A549 (cell line): ENCODE measurements at regions not wholly inside any gene's neighbourhood (a gene's known extent, or its start where the extent isn't known, plus 50 kb on each side); places are given as distances from the start of the nearest gene placed in this dataset.

Source experiments
- ATAC-seq, 2 experiments: fragments of 200-7000 bp in 1 of 2; fragments of >200 bp in 1 of 2; cut with Nextera tagmentation in 1 of 2; cut with Tn5 transposase in 1 of 2; 3 replicates each; pipeline versions ENCODE4 v1.8.0 to v1.9.1; 2018 to 2020; ENCODE audit warnings: mild to moderate bottlenecking in 1 of 2, moderate library complexity in 1 of 2
- CTCF ChIA-PET: fragments of 300-600 bp; sonication (Branson Sonifier 250); formaldehyde crosslinking; extraction: SDS; loops from one replicate; lab custom pipeline; 2021; ENCODE audit warnings: antibody characterized with exemption, inconsistent platforms; lab: Yijun Ruan, JAX
- POLR2A ChIA-PET: fragments of 350-600 bp; formaldehyde crosslinking; extraction: SDS; loops from one replicate; lab custom pipeline; 2021; ENCODE audit warnings: antibody characterized with exemption, inconsistent platforms; lab: Yijun Ruan, JAX
- DNase-seq, 2 experiments: peaks; one replicate each; pipeline versions ENCODE4 v3.0.0 to v3.0.0-alpha.2; 2011 to 2016; ENCODE audit warnings: low read depth in 1 of 2, low spot score in 1 of 2
- FAIRE-seq: peaks from 2 replicates; lab custom pipeline; 2011; peaks lifted over from hg19 to GRCh38; lab: Jason Lieb, UNC
- H3K27ac ChIP-seq, 2 experiments: fragments of >200 bp; sonication (Bioruptor Twin); formaldehyde crosslinking; 3 replicates each; pipeline ENCODE4 v1.5.1; 2016 to 2017
- H3K4me1 ChIP-seq: fragments of >200 bp; sonication (Bioruptor Twin); formaldehyde crosslinking; 3 replicates; pipeline ENCODE4 v1.6.1; 2016
- H3K4me2 ChIP-seq: fragments of >200 bp; sonication (Bioruptor Twin); formaldehyde crosslinking; 3 replicates; pipeline ENCODE4 v1.6.1; 2016
- H3K4me3 ChIP-seq: fragments of >200 bp; sonication (Bioruptor Twin); formaldehyde crosslinking; 3 replicates; pipeline ENCODE4 v1.5.1; 2016
- H3K9me3 ChIP-seq: fragments of >200 bp; sonication (Bioruptor Twin); formaldehyde crosslinking; 3 replicates; pipeline ENCODE4 v1.6.1; 2016
- BCL3 ChIP-seq: fragments of >200 bp; sonication (Bioruptor Twin); formaldehyde crosslinking; IDR thresholded peaks from 3 replicates; pipeline ENCODE4 v1.6.1; 2016
- CHD2 ChIP-seq: fragments of 150-350 bp; IDR thresholded peaks from 2 replicates; pipeline ENCODE4 v1.6.1; 2014; ENCODE audit warnings: low read length; ENCODE audit not compliant: partially characterized antibody
- CHD4 ChIP-seq: fragments of 200-600 bp; sonication (generic); IDR thresholded peaks from 2 replicates; pipeline ENCODE4 v1.6.1; 2016; ENCODE audit warnings: antibody characterized with exemption, mild to moderate bottlenecking, borderline replicate concordance
- CTCF ChIP-seq: fragments of >200 bp; sonication (Bioruptor Twin); formaldehyde crosslinking; IDR thresholded peaks from 3 replicates; pipeline ENCODE4 v1.5.1; 2016
- E2F6 ChIP-seq: IDR thresholded peaks from 2 replicates; pipeline ENCODE4 v1.6.1; 2012; ENCODE audit warnings: low read depth, borderline replicate concordance
- EHF ChIP-seq: fragments of 250-450 bp; sonication (Bioruptor Pico); IDR thresholded peaks from 2 replicates; pipeline ENCODE4 v1.5.0; 2020; ENCODE audit warnings: mild to moderate bottlenecking
- FOSB ChIP-seq: fragments of 250-450 bp; sonication (Bioruptor Pico); IDR thresholded peaks from 2 replicates; pipeline ENCODE4 v1.5.0; 2020; ENCODE audit warnings: mild to moderate bottlenecking, moderate library complexity
- FOSL2 ChIP-seq, 2 experiments: fragments of 450-650 bp in 1 of 2; fragments of >200 bp in 1 of 2; sonication (Bioruptor Twin) in 1 of 2; formaldehyde crosslinking; IDR thresholded peaks; 2 replicates each; pipeline versions ENCODE4 v1.5.0 to v1.6.1; 2016 to 2020; ENCODE audit warnings: mild to moderate bottlenecking in 1 of 2, moderate library complexity in 1 of 2
- GATA3 ChIP-seq: IDR thresholded peaks from 2 replicates; pipeline ENCODE4 v1.6.1; 2012; ENCODE audit warnings: borderline replicate concordance
- HES2 ChIP-seq: fragments of >200 bp; sonication (Bioruptor Twin); formaldehyde crosslinking; IDR thresholded peaks from 2 replicates; pipeline ENCODE4 v1.6.1; 2016
- HEYL ChIP-seq: fragments of 250-450 bp; sonication (Bioruptor Pico); IDR thresholded peaks from 2 replicates; pipeline ENCODE4 v1.8.0; 2021; ENCODE audit warnings: mild to moderate bottlenecking, moderate library complexity
- HMGXB4 ChIP-seq: fragments of 250-450 bp; sonication (Bioruptor Pico); IDR thresholded peaks from 2 replicates; pipeline ENCODE4 v1.5.0; 2021; ENCODE audit warnings: mild to moderate bottlenecking, moderate library complexity, borderline replicate concordance
- HOXB13 ChIP-seq: fragments of 250-450 bp; sonication (Bioruptor Pico); IDR thresholded peaks from 2 replicates; pipeline ENCODE4 v1.5.0; 2020; ENCODE audit warnings: low read depth, mild to moderate bottlenecking, moderate library complexity
- HOXB5 ChIP-seq: fragments of 250-450 bp; sonication (Bioruptor Pico); IDR thresholded peaks from 2 replicates; pipeline ENCODE4 v1.5.0; 2020; ENCODE audit warnings: mild to moderate bottlenecking, moderate library complexity
- JUN ChIP-seq, 2 experiments: fragments of >200 bp; sonication (Bioruptor Twin); formaldehyde crosslinking; IDR thresholded peaks; 2 replicates in 1 of 2; 3 replicates in 1 of 2; pipeline ENCODE4 v1.6.1; 2016 to 2017
- JUNB ChIP-seq: fragments of >200 bp; sonication (Bioruptor Twin); formaldehyde crosslinking; IDR thresholded peaks from 2 replicates; pipeline ENCODE4 v1.6.1; 2016
- KDM1A ChIP-seq: fragments of 200-600 bp; sonication (generic); IDR thresholded peaks from 2 replicates; pipeline ENCODE4 v1.6.1; 2016; ENCODE audit warnings: low read depth, mild to moderate bottlenecking
- MAFK ChIP-seq: fragments of 450-650 bp; IDR thresholded peaks from 2 replicates; pipeline ENCODE4 v1.6.1; 2014; ENCODE audit not compliant: partially characterized antibody
- MAX ChIP-seq: IDR thresholded peaks from 2 replicates; pipeline ENCODE4 v1.6.1; 2012
- MAZ ChIP-seq: fragments of 150-350 bp; IDR thresholded peaks from 2 replicates; pipeline ENCODE4 v1.6.1; 2014; ENCODE audit warnings: antibody characterized with exemption, low read depth, low read length, borderline replicate concordance
- NPAS2 ChIP-seq: fragments of 250-450 bp; sonication (Bioruptor Pico); IDR thresholded peaks from 2 replicates; pipeline ENCODE4 v1.8.0; 2022; ENCODE audit warnings: mild to moderate bottlenecking, moderate library complexity, borderline replicate concordance
- NR3C1 ChIP-seq: fragments of >200 bp; sonication (Bioruptor Twin); formaldehyde crosslinking; IDR thresholded peaks from 3 replicates; pipeline ENCODE4 v1.6.1; 2017
- PHF8 ChIP-seq: fragments of 200-600 bp; sonication (generic); IDR thresholded peaks from 2 replicates; pipeline ENCODE4 v1.6.1; 2016; ENCODE audit warnings: low read depth, mild to moderate bottlenecking, antibody characterized with exemption, moderate library complexity, borderline replicate concordance
- POLR2AphosphoS2 ChIP-seq: conservative IDR thresholded peaks from 2 replicates; pipeline ENCODE4 v1.6.1; 2012; ENCODE audit warnings: low read length, improper control_type of control experiment, inconsistent platforms
- RCOR1 ChIP-seq: fragments of 150-350 bp; IDR thresholded peaks from 2 replicates; pipeline ENCODE4 v1.6.1; 2014; ENCODE audit warnings: antibody characterized with exemption, low read length, low read depth
- SREBF2 ChIP-seq: fragments of 450-650 bp; IDR thresholded peaks from 2 replicates; pipeline ENCODE4 v1.6.1; 2014; ENCODE audit warnings: mild to moderate bottlenecking, moderate library complexity
- TFCP2L1 ChIP-seq: fragments of 250-450 bp; sonication (Bioruptor Pico); IDR thresholded peaks from 2 replicates; pipeline ENCODE4 v1.5.0; 2021; ENCODE audit warnings: mild to moderate bottlenecking
- USF2 ChIP-seq: fragments of 450-650 bp; IDR thresholded peaks from 2 replicates; pipeline ENCODE4 v1.6.1; 2014; ENCODE audit warnings: antibody characterized with exemption
- ZSCAN20 ChIP-seq: fragments of 250-450 bp; sonication (Bioruptor Pico); IDR thresholded peaks from 2 replicates; pipeline ENCODE4 v1.8.0; 2022; ENCODE audit warnings: mild to moderate bottlenecking, moderate library complexity
- WGBS: methylation state at CpG from one replicate; pipeline ENCODE4 v1.1.6; 2017; ENCODE audit errors: missing lambda C conversion rate; 5-methylcytosine and 5-hydroxymethylcytosine counted together

GRCh38 chr1:81234237-81234636 is 566.5 kb upstream of the ADGRL2 start:
- FAIRE-seq, result no peak

GRCh38 chr1:81233591-81233990 is 567.1 kb upstream of the ADGRL2 start:
- no peak overlapping the region for H3K27ac ChIP-seq
- no peak overlapping the region for H3K4me3 ChIP-seq
- H3K9me3 ChIP-seq, result no peaks in the 10 kb centered on the region
- no peaks in the 10 kb centered on the region for H3K4me1 ChIP-seq
- 100% methylated on average over 1 of the region's 1 CpG for WGBS
- no peak overlapping the region for H3K4me2 ChIP-seq
- ATAC-seq (no peak), DNase-seq (no peak), FAIRE-seq (no peak)
- CTCF ChIA-PET, result no interaction called here
- POLR2A ChIA-PET, result no interaction called here
- TF ChIP-seq GATA3, result no peak
- no peak for TF ChIP-seq JUNB
- TF ChIP-seq CHD4, result no peak
- TF ChIP-seq HMGXB4, result no peak
- no peak for TF ChIP-seq MAFK
- no peak for TF ChIP-seq HOXB5
- TF ChIP-seq FOSL2 (IDR thresholded peaks at IDR 0.05), result no peak
- TF ChIP-seq FOSL2 (CRISPR knock-in tag; IDR thresholded peaks at IDR 0.05), result no peak
- TF ChIP-seq USF2, result no peak
- TF ChIP-seq SREBF2, result no peak
- TF ChIP-seq EHF (CRISPR knock-in tag), result no peak
- no peak for TF ChIP-seq NR3C1
- no peak for TF ChIP-seq FOSB
- no peak for TF ChIP-seq NPAS2
- TF ChIP-seq POLR2AphosphoS2, result no peak
- no peak for TF ChIP-seq KDM1A
- no peak for TF ChIP-seq TFCP2L1

More at GRCh38 chr1:81234237-81234636, 566.5 kb upstream of the ADGRL2 start:
- TF ChIP-seq RCOR1, result no peak
- no peak for TF ChIP-seq CTCF
- TF ChIP-seq MAX, result no peak
- no peak for TF ChIP-seq NPAS2
- no peak for TF ChIP-seq CHD2
- TF ChIP-seq HEYL (CRISPR knock-in tag), result no peak
- no peak for TF ChIP-seq JUN (IDR thresholded peaks at IDR 0.05)
- TF ChIP-seq BCL3, result no peak
- no peak for TF ChIP-seq ZSCAN20
- no peak for TF ChIP-seq TFCP2L1
- TF ChIP-seq HOXB13 (CRISPR knock-in tag), result no peak
- TF ChIP-seq MAZ, result no peak
- TF ChIP-seq POLR2AphosphoS2, result no peak
- no peak for TF ChIP-seq HES2
- no peak for TF ChIP-seq EHF (CRISPR knock-in tag)
- TF ChIP-seq PHF8, result no peak
- TF ChIP-seq E2F6, result no peak
- no peak for DNase-seq
- 64% methylated on average over 3 of the region's 3 CpGs for WGBS
- ChIA-PET POLR2A (no interaction called here), CTCF (no interaction called here)
- H3K27ac ChIP-seq, result no peak overlapping the region
- no peak for ATAC-seq
- H3K9me3 ChIP-seq, result no peaks in the 10 kb centered on the region
- H3K4me3 ChIP-seq, result no peak overlapping the region
- H3K4me2 ChIP-seq, result no peak overlapping the region
- no peaks in the 10 kb centered on the region for H3K4me1 ChIP-seq
